NOMO-1 treated with DMSO at 0.1 percent for 48 hours (cell line): ENCODE measurements at regions not wholly inside any gene's neighbourhood (a gene's known extent, or its start where the extent isn't known, plus 50 kb on each side); places are given as distances from the start of the nearest gene placed in this dataset.
"Not testable (repeated sequence)": the region's sequence is repeated elsewhere in the genome, so short reads cannot be mapped to it uniquely, and the experiment has no call there.

Experiments
- DNase-seq: peaks from one replicate; lab custom pipeline; 2025; ENCODE audit not compliant: unreplicated experiment; lab: John Stamatoyannopoulos, UW

GRCh38 chr17:71447644-71448043 is 673.2 kb upstream of the SOX9 start:
- no peak for DNase-seq

- DNase-seq: not testable (repeated sequence)
Observed at GRCh38 chr17:71450657-71451056, 670.2 kb upstream of the SOX9 start.

- no peak for DNase-seq
Observed at GRCh38 chr17:71453876-71454422, 666.9 kb upstream of the SOX9 start.

GRCh38 chr17:71455219-71455618 is 665.6 kb upstream of the SOX9 start:
- DNase-seq: no peak

GRCh38 chr17:71458322-71458721 is 662.5 kb upstream of the SOX9 start:
- DNase-seq: no peak

GRCh38 chr17:71460943-71461342 is 659.9 kb upstream of the SOX9 start:
- DNase-seq: peak; percentile 38

- DNase-seq: no peak
Observed at GRCh38 chr17:71461498-71462169, 659.2 kb upstream of the SOX9 start.

GRCh38 chr17:71464241-71464640 is 656.6 kb upstream of the SOX9 start:
- no peak for DNase-seq

GRCh38 chr17:71464751-71465150 is 656.1 kb upstream of the SOX9 start:
- DNase-seq: no peak

- no peak for DNase-seq
Observed at GRCh38 chr17:71467719-71468118, 653.1 kb upstream of the SOX9 start.

- DNase-seq: no peak
Observed at GRCh38 chr17:71470062-71470461, 650.8 kb upstream of the SOX9 start.

- peak; percentile 25 for DNase-seq
Observed at GRCh38 chr17:71472809-71473789, 647.7 kb upstream of the SOX9 start.

- DNase-seq: no peak
Observed at GRCh38 chr17:71477356-71477755, 643.5 kb upstream of the SOX9 start.

GRCh38 chr17:71480099-71480498 is 640.7 kb upstream of the SOX9 start:
- DNase-seq: no peak

- DNase-seq: no peak
Observed at GRCh38 chr17:71482625-71483024, 638.2 kb upstream of the SOX9 start.

GRCh38 chr17:71484546-71484945 is 636.3 kb upstream of the SOX9 start:
- no peak for DNase-seq

GRCh38 chr17:71485426-71485825 is 635.4 kb upstream of the SOX9 start:
- no peak for DNase-seq

- no peak for DNase-seq
Observed at GRCh38 chr17:71486261-71486660, 634.6 kb upstream of the SOX9 start.

- DNase-seq: no peak
Observed at GRCh38 chr17:71488851-71489250, 632.0 kb upstream of the SOX9 start.

- no peak for DNase-seq
Observed at GRCh38 chr17:71494062-71494855, 626.6 kb upstream of the SOX9 start.

- no peak for DNase-seq
Observed at GRCh38 chr17:71495420-71495819, 625.4 kb upstream of the SOX9 start.
